GM21723 (cell line): ENCODE measurements at regions not wholly inside any gene's neighbourhood (a gene's known extent, or its start where the extent isn't known, plus 50 kb on each side); places are given as distances from the start of the nearest gene placed in this dataset.
A peak's percentile ranks its signal among the peaks of the same experiment; 100 is the strongest.
"Not testable (repeated sequence)": the region's sequence is repeated elsewhere in the genome, so short reads cannot be mapped to it uniquely, and the experiment has no call there.

ENCODE experiments used
- ATAC-seq: cut with Tn5 transposase; IDR thresholded peaks from one replicate; pipeline ENCODE4 v1.9.1; 2021; ENCODE audit warnings: mild to moderate bottlenecking, moderate library complexity; ENCODE audit not compliant: unreplicated experiment

DNA sequence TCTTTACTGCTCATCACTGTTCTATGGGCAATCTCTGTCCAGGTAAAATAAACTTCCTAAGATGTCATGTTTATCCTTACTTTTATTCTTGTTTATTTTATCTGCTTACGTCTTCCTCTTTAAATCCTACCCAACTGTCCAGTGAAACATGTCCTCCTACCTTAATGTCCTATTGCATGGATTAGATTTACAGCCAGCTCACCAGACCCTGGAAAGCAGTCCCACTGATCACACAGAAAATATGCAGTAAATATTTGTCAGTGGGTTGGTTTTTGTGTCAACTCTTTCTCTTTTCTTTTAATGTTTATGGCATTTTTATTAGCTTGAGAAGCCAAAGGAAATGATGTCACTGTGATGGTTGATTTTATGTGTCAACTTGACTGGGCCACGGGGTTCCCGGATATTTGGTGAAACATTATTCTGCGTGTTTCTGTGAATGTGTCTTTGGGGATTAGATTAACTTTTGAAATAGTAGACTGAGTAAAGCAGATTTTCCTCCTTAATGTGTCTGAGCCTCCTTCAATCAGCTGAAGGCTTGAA, 258.3 kb downstream of the SRGAP2C start:
- no peak for ATAC-seq

DNA sequence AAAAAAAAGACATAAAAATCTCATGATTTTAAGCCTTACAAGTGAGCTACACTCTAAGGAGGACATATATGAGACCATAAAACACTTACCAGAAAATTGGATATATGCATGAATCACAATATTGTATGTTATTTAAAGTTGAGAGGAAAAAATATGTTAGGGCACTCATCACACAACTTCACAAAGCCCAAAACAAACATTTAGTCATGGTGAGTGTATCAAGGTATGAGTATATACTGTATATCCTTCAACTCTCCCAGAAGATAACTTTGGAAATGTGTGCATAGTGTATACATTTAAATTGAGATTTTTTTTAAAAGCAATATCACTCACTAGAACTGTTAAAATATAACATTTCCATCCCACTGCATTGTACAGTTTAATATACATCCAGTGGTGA, 259.3 kb downstream of the SRGAP2C start:
- no peak for ATAC-seq

DNA sequence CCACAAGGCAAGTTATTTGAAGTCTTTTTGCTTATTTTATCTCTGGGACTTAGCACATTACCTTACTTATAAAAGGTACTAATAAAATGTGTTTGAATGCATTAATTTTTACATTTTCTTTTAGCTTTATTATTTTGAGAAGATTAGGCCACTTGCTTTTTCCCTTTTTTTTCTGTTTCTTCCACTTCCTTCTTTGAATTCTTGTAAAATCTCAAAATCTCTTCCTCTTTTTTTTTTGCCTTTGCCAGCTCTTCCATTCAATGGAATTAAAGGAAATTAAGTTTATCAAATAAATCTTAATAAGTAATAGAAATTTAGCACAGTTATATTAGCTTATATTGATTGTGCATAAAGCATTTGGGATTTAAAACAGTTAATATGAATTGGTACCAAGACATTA, 260.9 kb downstream of the SRGAP2C start:
- no peak for ATAC-seq

DNA sequence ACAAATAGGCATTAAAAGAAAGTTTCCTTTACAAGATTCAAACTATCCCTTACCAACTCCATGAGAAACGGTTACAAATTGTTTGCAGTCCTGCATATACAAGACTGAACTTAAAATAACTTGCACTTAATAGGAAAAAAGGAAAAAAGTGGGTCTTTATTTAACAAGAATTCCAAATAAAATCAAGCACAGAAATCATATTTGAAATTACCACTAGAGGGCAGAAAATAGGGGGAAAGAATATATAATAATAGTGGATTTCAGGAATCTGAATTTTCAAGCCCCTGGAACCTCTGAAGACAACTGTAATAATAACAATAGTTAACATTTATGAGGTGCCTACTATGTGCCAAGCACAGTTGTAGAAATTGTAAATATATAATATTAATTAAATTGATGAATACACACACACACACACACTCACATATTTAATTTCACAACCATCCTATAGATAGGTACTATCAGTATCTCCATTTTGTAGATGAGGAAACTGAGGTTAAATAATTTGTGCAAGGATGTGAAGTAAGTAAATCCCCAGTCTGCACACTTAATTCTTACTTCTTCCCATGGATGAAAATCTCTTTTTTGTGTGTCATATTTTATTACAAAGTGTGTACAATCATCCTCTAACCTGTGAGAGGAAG, 262.6 kb downstream of the SRGAP2C start:
- not testable (repeated sequence) for ATAC-seq

DNA sequence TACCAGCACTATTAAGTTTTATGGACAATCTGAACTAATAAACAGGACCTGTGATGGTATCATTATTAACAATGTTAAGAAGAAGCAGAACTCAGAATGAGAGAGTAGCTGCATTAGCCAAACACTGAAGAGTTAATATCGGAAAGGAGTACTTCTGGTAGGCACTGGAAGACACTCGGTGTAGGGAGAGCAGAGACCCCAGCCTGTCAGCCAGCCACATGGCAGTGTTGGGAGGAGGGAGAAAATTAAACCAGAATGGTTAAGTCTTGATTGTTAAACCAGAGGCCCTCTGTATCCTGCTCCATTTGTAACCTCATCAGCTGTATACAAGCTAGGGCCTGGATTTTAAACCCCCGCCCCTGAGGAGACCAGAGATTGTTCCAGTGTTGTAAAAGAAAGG, 263.3 kb downstream of the SRGAP2C start:
- ATAC-seq, result not testable (repeated sequence)

DNA sequence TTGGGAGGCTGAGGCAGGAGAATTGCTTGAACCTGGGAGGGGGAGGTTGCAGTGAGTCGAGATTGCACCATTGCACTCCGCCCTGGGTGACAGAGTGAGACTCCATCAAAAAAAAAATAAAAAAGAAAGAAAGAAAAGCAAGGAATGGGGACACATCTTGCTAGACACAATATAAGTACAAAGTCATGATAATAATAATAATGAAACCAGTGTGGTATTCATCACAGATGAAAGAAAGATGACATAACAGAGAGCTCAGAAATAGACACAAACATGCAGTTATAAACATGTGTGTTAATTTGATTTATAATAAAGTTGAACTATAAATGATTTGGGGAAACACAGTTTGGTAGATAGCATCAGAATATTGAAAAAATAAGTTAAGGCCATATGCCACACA, 264.1 kb downstream of the SRGAP2C start:
- no peak for ATAC-seq

DNA sequence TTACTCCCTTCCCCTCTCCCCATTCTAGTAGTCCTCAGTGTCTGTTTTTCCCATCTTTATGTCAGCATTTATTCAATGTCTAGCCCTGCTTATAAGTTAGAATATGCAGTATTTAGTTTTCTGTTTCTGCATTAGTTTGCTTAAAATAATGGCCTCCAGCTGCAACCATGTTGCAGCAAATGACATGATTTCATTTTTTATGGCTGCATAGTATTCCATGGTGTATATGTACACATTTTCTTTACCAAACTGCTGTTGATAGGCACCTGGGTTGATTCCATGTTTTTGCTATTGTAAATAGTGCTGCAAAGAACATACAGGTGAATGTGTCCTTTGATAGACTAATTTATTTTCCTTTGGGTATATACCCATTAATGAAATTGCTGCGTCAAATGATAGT, 267.7 kb downstream of the SRGAP2C start:
- ATAC-seq, result no peak

DNA sequence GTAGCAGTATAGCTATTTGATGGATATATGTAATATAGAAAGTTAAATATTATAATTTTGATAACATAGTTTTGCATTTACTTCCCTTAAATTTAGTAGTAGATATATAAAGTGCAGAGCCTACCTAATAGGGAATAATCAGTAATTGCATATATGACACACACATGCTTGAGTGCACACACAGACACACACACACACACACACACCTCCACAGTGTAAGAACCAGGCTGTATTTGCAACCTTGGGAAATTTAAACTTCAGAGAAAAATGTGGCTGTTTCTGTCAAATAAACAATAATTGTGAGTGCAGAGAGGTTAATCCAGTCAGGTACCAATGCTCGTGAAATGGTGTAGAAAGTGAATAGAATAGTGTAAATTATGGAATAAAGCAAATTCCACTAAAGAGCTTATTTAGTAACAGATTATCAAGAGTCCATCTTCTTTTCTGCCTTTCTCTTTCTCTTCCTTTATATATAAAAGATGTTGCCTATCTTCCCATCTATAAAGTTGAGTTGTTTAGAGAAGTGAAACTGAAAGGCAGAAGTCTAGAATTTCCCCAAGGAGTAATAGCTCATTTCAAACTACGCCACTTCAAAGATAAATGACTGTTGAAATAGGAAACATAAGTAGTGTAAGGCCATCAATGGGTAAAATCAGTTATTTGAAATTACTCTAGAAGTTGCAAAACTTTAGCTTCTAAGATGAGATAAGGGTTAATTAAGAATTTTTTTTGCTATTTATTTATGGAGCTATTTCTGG, 273.7 kb downstream of the SRGAP2C start:
- ATAC-seq, result peak; percentile 100

DNA sequence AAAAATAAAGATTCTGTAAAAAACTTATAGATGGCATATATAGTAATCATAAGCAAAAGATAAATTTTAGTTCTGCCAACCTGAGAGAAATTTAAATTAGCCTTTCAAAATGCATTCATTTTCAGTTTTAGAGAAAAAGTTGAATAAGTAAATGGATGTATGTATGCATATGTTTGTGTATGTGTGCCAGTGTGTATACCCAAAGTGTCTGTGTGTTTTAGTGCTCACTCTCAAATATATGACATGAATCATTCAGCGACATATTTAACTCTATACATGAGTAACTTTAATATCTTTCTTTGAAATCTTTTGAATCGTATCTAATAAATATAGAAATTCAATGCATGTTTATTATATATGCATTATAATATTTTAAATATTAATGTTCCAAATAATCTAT, 274.5 kb downstream of the SRGAP2C start:
- ATAC-seq, result no peak

DNA sequence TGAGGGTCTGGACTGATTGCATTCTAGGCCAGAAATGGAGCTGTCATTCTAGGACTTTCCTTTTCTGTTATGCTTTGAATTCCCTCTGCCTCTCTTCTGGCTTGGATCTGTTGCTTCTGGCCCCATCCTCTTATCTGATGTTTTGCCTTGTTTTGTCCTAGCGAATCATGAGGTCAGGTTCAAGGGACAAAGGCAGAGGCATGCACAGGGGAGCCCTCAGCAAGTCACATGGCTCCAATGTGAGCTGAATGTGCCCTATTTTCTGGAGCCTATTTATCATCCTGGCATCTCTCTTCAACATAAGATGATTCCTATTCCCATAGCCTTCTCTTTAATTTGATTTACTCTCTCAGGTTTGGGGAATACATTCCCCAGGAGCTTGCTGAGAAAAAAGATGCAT, 284.6 kb downstream of the SRGAP2C start:
- ATAC-seq, result not testable (repeated sequence)

DNA sequence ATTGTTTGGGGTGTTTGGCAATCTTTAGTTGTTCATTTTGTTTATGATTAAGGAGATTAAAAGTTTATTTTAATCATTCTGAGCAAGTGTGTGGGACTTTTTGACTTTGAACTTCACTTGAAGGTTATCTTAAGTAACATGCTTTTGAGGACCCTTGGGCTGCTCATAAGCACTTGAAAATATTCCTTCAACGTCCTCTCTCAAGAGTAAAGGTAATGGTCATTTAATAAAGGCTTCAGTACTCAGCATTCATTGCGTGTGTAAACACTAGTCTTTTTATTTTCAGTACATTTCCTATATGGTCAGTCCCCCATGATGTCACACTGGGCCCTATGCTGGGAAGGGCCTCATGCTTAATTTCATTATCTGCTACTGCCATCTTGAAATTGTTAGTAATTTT, 285.6 kb downstream of the SRGAP2C start:
- ATAC-seq, result not testable (repeated sequence)

DNA sequence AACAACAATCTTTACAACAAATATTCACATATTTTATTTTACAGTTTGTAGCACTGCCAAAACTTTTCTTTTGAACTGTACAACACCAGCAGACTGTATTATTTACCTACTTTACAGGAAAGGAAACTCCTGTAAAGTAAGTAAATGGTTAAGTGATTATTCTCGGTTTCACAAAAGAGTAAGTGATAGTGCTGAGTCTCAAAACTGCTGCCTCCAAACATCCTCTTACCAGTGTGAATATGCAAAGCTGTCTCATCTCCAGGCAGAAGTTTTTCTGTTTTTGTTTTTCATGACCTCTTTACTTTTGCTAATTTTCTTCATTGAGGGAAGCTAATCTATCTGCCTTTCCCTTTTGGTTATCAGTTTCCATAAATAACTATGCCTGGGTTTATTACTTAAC, 286.7 kb downstream of the SRGAP2C start:
- ATAC-seq, result no peak

DNA sequence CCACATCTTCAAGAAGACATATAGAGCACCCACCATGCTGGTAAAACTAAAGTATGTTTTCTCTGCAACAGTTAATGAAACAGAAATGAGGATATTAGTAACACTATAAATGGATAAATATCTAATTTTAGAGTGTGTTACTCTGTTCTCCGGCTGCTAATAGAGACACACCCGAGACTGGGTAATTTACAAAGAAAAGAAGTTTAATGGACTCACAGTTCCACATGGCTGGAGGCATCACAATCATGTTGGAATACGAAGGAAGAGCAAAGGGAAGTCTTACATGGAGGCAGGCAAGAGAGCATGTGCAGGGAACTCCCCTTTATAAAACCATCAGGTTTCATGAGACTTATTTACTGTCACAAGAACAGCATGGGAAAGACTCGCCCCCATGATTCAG, 287.2 kb downstream of the SRGAP2C start:
- ATAC-seq, result no peak

DNA sequence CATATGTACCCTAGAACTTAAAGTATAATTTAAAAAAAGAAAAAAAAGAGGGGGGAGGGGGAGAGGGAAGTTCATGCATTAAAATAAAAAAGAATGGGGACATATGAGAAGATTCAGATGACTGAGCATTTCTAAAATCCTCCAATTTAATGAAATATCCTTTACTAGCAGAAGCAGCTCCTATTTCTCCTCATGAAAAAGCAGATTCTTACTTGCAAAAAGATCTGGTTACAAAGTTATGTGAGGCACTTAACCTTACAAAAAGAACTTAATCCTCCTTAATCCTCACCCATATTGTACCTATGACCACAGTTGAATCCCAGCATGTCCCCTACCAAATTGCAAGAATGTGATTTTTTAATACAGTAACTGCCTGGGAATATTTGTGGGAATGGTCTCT, 298.5 kb downstream of the SRGAP2C start:
- no peak for ATAC-seq

DNA sequence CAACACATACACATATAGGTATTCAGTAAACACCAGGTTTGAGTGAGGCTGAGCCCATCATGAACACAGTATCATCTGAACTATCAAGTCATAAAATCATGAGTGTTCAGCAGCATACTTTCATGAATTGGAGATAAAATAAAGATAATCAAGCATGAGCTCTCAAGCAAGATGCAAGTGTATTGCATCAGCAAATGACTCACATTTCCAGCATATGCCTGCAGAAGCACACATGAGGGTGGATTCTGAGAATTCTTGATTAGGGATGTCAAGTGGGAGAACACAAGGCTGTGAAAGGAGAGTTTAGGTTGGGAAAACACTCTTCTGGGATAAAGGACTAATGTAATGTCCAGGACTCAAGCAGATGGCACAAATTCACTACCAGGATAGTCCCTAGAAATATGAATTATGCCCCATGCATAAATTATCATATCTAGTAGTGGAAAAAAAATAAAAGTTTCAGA, 299.2 kb downstream of the SRGAP2C start:
- ATAC-seq, result no peak

DNA sequence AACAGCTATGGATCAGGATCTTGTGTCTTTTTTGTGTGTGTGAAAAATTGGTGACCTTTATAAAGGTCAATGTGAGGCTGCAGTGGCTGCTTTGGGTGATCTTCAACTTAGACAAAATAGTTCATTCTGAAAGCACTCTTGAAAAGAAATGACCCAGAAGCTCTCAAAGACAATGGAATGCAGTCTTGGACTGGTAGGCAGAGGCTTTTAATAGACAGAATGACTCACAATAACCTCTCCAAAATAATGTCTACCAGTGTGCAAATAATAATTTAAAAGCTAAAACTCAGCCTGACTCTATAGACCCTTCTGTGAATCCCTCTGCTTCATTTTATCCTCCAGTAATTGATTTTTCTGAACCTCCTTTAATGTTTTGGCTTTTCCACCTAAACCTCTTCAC, 310.0 kb downstream of the SRGAP2C start:
- not testable (repeated sequence) for ATAC-seq

DNA sequence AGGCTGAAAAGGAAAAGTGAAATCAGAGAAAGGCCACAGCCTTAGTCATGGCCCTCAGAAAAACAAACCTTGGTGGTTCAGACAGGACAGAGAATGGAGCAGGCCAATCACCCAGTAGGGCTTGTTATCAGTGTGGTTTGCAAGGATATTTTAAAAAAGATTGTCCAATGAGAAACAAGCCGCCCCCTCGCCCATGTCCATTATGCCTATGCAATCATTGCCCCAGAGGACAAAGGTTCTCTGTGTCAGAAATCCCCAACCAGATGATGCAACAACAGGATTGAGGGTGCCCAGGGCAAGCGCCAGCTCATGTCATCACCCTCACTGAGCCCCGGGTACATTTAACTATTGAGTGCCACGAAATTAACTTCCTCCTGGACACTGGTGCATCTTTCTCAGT, 326.7 kb downstream of the SRGAP2C start:
- not testable (repeated sequence) for ATAC-seq

DNA sequence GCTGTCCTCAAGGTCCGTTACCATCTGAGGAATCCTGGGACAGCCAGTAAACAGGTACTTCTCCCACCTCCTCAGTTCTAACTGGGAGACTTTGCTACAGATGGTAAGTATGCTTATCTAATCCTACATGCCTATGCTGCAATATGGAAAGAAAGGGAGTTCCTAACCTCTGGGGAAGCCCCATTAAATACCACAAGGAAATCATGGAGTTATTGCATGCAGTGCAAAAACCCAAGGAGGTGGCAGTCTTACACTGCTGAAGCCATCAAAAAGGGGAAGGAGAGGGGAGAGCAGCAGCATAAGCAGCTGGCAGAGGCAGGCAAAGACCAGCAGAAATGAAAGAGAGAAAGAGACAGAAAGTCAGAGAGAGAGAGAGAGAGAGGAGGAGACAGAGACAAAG, 327.1 kb downstream of the SRGAP2C start:
- ATAC-seq, result not testable (repeated sequence)

DNA sequence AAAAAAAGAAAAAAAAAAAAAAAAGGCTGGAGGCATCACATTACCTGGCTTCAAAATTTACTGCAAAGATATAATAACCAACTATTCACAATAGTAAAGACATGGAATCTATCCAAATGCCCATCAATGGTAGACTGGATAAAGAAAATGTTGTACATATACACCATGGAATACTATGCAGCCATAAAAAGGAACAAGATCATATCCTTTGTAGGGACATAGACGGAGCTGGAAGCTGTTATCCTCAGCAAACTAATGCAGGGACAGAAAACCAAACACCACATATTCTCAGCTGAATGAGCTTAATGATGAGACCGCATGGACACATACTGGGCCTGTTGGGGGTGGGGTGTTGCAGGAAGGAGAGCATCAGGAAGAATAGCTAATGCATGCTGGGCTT, 330.5 kb downstream of the SRGAP2C start:
- no peak for ATAC-seq

DNA sequence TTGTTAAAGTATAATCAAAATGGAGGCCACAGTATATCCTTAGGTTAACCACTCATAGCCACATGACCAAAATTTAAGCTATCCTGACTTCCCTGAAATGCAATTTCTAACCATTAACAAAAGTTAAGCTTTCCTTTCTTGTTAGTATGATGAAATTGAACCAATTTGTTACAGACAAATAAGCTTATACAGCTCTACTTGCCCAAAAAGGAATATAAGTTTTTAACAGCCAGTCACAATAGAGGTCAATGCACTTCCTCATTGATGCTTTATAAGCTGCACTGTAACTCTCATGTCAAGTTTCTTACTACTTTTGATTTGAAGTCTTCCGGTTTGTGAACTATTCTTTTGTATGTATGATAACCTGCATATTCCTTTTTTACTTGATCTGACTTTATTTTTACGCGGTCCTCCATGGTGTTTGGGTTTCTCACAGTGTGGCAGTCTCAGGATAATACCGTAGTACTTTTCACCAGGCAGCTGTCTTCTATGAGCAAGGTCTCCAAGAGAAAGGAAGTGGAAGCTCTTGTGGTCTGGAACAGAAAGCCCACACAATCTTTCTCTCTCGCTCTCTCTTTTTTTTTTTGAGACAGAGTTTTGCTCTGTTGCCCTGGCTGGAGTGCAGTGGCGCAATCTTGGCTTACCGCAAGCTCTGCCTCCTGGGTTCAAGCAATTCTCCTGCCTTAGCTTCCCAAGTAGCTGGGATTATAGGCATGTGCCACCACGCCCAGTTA, 331.6 kb downstream of the SRGAP2C start:
- peak; percentile 84 for ATAC-seq

DNA sequence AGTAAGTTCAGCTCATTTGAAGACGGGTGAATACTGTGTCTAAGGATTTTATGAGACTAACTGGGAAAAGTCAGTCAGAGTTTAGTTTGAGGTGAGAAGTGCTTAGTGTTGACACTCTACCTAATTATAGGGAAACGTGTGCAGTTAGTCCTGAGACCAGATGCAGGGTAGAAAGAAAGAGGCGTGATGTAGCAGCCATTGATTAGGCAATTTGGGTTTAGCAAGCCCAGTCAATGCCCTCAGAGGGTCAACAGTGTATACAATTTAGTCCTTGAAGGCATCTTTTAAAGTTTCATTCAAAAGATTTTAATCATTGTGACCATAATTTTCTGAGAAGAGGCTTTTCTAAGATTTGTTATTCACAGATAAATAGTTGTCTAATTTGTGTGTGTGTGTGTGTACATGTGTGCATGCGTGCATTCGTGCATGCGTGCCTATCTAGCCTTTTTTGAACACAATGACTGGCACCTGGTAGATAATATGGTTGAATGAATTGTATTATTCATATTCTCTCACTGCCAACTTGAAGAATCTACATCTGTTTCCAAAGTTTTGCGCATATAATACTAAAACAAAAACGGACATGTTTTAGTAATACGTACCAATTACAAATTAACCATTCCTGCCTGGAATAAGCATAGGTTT, 332.9 kb downstream of the SRGAP2C start:
- no peak for ATAC-seq
